ENCODE measurements at regions not wholly inside any gene's neighbourhood (a gene's known extent, or its start where the extent isn't known, plus 50 kb on each side); places are given as distances from the start of the nearest gene placed in this dataset.

GRCh38 chr14:71728386-71728785 lies 203.8 kb upstream of the RGS6 start:
- CTCF ChIA-PET = no interaction called here
- H3K27ac ChIP-seq = no peak overlapping the region
- TF ChIP-seq, protein P1, sequence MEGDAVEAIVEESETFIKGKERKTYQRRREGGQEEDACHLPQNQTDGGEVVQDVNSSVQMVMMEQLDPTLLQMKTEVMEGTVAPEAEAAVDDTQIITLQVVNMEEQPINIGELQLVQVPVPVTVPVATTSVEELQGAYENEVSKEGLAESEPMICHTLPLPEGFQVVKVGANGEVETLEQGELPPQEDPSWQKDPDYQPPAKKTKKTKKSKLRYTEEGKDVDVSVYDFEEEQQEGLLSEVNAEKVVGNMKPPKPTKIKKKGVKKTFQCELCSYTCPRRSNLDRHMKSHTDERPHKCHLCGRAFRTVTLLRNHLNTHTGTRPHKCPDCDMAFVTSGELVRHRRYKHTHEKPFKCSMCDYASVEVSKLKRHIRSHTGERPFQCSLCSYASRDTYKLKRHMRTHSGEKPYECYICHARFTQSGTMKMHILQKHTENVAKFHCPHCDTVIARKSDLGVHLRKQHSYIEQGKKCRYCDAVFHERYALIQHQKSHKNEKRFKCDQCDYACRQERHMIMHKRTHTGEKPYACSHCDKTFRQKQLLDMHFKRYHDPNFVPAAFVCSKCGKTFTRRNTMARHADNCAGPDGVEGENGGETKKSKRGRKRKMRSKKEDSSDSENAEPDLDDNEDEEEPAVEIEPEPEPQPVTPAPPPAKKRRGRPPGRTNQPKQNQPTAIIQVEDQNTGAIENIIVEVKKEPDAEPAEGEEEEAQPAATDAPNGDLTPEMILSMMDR (conservative IDR thresholded peaks at IDR 0.05; ENCODE audit: low read depth) = no peak
- DNase-seq (ENCODE audit: low spot score) = no peak
- POLR2A ChIA-PET (ENCODE audit: low non-redundant PET) = no interaction called here

DNA sequence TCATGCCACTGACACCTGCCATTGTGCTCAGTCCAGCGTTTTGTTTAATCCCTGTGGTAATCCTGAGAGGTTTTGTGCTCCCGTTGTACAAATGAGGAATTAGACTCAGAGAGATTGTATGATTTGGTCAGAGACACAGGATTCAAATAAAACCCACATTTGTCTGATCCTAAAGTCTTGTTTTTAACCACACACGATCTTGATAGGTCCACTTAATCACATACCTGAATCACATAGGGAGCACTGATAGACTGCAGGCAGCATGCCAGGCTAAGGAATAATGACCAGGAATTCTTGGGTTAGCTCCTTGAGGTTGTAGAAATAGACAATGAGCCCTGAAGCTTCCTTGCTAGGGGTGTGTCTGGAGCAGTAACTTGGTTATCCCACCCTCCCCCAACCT lies 202.6 kb upstream of the RGS6 start:
- TF ChIP-seq, protein P1 (conservative IDR thresholded peaks at IDR 0.05; ENCODE audit: low read depth) = no peak
- DNase-seq (ENCODE audit: low spot score) = no peak
- H3K27ac ChIP-seq = no peak overlapping the region
- POLR2A ChIA-PET (ENCODE audit: low non-redundant PET) = no interaction called here
- CTCF ChIA-PET = no interaction called here

GRCh38 chr14:71730471-71730870 lies 201.8 kb upstream of the RGS6 start:
- ChIA-PET CTCF (no interaction called here), POLR2A (ENCODE audit: low non-redundant PET) (no interaction called here)
- TF ChIP-seq, protein P1 (conservative IDR thresholded peaks at IDR 0.05; ENCODE audit: low read depth) = no peak
- DNase-seq (ENCODE audit: low spot score) = no peak
- H3K27ac ChIP-seq = no peak overlapping the region

GRCh38 chr14:71731096-71731495 lies 201.1 kb upstream of the RGS6 start:
- ChIA-PET CTCF (no interaction called here), POLR2A (ENCODE audit: low non-redundant PET) (no interaction called here)
- no peak overlapping the region for H3K27ac ChIP-seq
- TF ChIP-seq, protein P1 (conservative IDR thresholded peaks at IDR 0.05; ENCODE audit: low read depth) = no peak
- DNase-seq (ENCODE audit: low spot score) = no peak

- no peak for DNase-seq (ENCODE audit: low spot score)
- ChIA-PET POLR2A (ENCODE audit: low non-redundant PET) (no interaction called here), CTCF (interaction anchor here (1.2 kb wide), 1 partner anchor 20 kb away, joined by 7 read pairs; no protein-coding TSS in a partner anchor)
- TF ChIP-seq, protein P1 (conservative IDR thresholded peaks at IDR 0.05; ENCODE audit: low read depth) = no peak
- no peak overlapping the region for H3K27ac ChIP-seq
Observed at GRCh38 chr14:71733210-71733883, 198.9 kb upstream of the RGS6 start.

DNA sequence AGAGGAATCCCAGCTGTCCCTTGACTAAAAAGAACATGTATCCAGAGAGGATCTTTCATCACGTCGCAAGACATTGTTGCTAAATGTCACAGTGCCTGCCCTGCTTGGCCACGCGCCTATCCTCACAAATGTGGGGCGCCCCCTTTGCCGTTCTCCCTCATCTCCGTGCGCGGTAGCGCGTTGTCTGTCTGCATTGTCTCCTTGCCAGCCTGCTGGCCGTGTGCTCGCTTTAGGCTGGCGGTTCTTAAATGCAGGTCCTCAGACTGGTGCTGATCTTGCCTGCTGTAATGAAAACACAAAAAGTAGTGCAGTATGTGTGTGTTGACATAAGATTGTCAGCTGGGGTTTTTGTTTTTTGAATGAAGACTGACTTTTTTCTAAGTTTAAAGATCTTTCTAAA lies 198.2 kb upstream of the RGS6 start:
- no peak for DNase-seq (ENCODE audit: low spot score)
- TF ChIP-seq, protein P1 (conservative IDR thresholded peaks at IDR 0.05; ENCODE audit: low read depth) = no peak
- CTCF ChIA-PET = no interaction called here
- POLR2A ChIA-PET (ENCODE audit: low non-redundant PET) = no interaction called here
- H3K27ac ChIP-seq = no peak overlapping the region
